ENCODE measurements at regions not wholly inside any gene's neighbourhood (a gene's known extent, or its start where the extent isn't known, plus 50 kb on each side); places are given as distances from the start of the nearest gene placed in this dataset.

DNA sequence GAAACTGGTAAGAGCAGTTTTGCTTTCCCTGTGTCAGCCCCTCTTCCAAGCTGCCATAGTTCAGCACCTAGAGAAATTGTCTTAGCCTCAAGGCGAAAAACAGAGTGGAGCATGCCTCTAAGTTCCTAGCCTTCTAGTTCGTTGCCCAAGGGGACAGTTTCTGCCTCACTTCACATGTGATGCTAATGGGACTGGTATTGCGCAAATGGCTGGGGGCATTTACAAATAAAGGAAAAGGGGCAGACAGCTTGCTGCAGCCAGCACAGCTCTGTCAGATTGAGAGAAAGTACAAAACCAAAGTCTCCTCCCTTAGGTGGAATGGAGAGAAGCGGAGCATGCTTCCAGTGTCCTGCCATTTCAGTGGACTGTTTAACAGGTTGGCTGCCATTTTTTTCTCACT is 567.7 kb downstream of the ETV1 start:
- CTCF ChIA-PET = no interaction called here
- H3K27ac ChIP-seq (ENCODE audit: low read depth, low read length) = no peak overlapping the region
- no peak overlapping the region for H3K4me3 ChIP-seq (ENCODE audit: low read length)
- no peak overlapping the region for H3K4me3 Mint-ChIP-seq
- no peaks in the 10 kb centered on the region for H3K36me3 Mint-ChIP-seq
- no peaks in the 10 kb centered on the region for H3K4me1 ChIP-seq (ENCODE audit: control insufficient read depth in 2 of 2, insufficient read depth in 2 of 2, low read length in 2 of 2)
- intact Hi-C loops (cut with micrococcal nuclease) = no loop called here
- no peaks in the 10 kb centered on the region for H3K27me3 Mint-ChIP-seq
- H3K27me3 ChIP-seq (ENCODE audit: control insufficient read depth in 2 of 2, insufficient read depth in 2 of 2, low read length in 2 of 2) = no peaks in the 10 kb centered on the region
- no peak overlapping the region for H3K27ac Mint-ChIP-seq
- no peaks in the 10 kb centered on the region for H3K36me3 ChIP-seq (ENCODE audit: control insufficient read depth in 2 of 3, insufficient read depth in 3 of 3, low read length in 3 of 3)
- DNase-seq (no peak), ATAC-seq (no peak)
- no peaks in the 10 kb centered on the region for H3K4me1 Mint-ChIP-seq
- peaks cover 0 to 24% (median 5%) of the 10 kb centered on the region in 11 donors for H3K9me3 Mint-ChIP-seq
- H3K9me3 ChIP-seq (ENCODE audit: control insufficient read depth in 2 of 3, low read length in 3 of 3) = no peaks in the 10 kb centered on the region
- POLR2A ChIA-PET = no interaction called here

DNA sequence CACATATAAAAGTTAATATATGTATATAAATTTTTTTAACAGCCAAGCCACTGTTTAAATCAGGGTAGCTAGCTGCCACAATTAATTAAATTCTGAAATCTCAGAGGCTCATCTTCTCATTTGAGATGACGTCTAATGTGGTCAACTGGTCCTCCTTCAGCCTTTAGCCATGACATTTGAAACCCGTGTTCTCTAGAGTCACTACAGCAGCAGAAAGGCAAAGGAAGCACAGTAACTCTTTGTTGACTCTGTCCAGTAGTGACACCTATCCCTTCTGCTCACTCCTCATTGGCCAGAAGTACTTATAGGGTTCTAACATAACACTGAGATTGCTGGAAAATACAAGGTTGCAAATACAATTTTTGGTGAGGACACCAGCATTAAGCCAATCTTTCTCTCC is 555.5 kb downstream of the ETV1 start:
- DNase-seq = no peak
- ChIA-PET CTCF (no interaction called here), POLR2A (no interaction called here)
- H3K9me3 ChIP-seq (ENCODE audit: control insufficient read depth in 2 of 3, low read length in 3 of 3) = no peaks in the 10 kb centered on the region
- ATAC-seq = no peak
- Mint-ChIP-seq H3K9me3 (peaks cover 0 to 5% (median 0%) of the 10 kb centered on the region in 11 donors), H3K27me3 (no peaks in the 10 kb centered on the region), H3K36me3 (no peaks in the 10 kb centered on the region), H3K4me3 (no peak overlapping the region), H3K27ac (no peak overlapping the region), H3K4me1 (no peaks in the 10 kb centered on the region)
- H3K36me3 ChIP-seq (ENCODE audit: control insufficient read depth in 2 of 3, insufficient read depth in 3 of 3, low read length in 3 of 3) = no peaks in the 10 kb centered on the region
- H3K27ac ChIP-seq (ENCODE audit: low read depth, low read length) = no peak overlapping the region
- no peaks in the 10 kb centered on the region for H3K4me1 ChIP-seq (ENCODE audit: control insufficient read depth in 2 of 2, insufficient read depth in 2 of 2, low read length in 2 of 2)
- intact Hi-C loops (cut with micrococcal nuclease) = no loop called here
- H3K27me3 ChIP-seq (ENCODE audit: control insufficient read depth in 2 of 2, insufficient read depth in 2 of 2, low read length in 2 of 2) = no peaks in the 10 kb centered on the region
- no peak overlapping the region for H3K4me3 ChIP-seq (ENCODE audit: low read length)

DNA sequence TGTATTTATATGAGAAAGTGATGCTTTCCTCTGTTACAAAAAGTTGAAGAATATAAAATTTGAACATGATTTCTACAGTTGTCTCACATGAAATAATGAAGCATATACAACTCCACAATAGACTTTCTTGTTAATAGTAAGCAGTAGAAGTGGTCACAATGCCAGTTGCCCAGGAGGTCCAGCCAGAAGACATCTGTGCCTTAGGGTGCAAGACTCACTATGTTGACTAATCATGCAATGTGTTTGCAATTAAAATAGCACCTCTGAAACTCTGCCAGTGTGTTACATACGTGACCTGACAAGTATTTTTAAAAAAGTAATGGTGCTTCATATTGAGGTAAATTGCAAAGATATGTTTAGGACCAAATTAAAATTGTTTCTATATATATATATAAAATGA is 547.2 kb downstream of the ETV1 start:
- ChIA-PET POLR2A (no interaction called here), CTCF (no interaction called here)
- Histone ChIP-seq H3K27me3 (ENCODE audit: control insufficient read depth in 2 of 2, insufficient read depth in 2 of 2, low read length in 2 of 2) (no peaks in the 10 kb centered on the region), H3K9me3 (ENCODE audit: control insufficient read depth in 2 of 3, low read length in 3 of 3) (no peaks in the 10 kb centered on the region), H3K27ac (ENCODE audit: low read depth, low read length) (no peak overlapping the region), H3K4me3 (ENCODE audit: low read length) (no peak overlapping the region), H3K4me1 (ENCODE audit: control insufficient read depth in 2 of 2, insufficient read depth in 2 of 2, low read length in 2 of 2) (no peaks in the 10 kb centered on the region), H3K36me3 (ENCODE audit: control insufficient read depth in 2 of 3, insufficient read depth in 3 of 3, low read length in 3 of 3) (no peaks in the 10 kb centered on the region)
- no peak overlapping the region for H3K4me3 Mint-ChIP-seq
- ATAC-seq = no peak
- DNase-seq = no peak
- H3K4me1 Mint-ChIP-seq = no peaks in the 10 kb centered on the region
- H3K36me3 Mint-ChIP-seq = no peaks in the 10 kb centered on the region
- no peaks in the 10 kb centered on the region for H3K27me3 Mint-ChIP-seq
- H3K27ac Mint-ChIP-seq = no peak overlapping the region
- peaks cover 0 to 4% (median 0%) of the 10 kb centered on the region in 11 donors for H3K9me3 Mint-ChIP-seq
- intact Hi-C loops (cut with micrococcal nuclease) = no loop called here

DNA sequence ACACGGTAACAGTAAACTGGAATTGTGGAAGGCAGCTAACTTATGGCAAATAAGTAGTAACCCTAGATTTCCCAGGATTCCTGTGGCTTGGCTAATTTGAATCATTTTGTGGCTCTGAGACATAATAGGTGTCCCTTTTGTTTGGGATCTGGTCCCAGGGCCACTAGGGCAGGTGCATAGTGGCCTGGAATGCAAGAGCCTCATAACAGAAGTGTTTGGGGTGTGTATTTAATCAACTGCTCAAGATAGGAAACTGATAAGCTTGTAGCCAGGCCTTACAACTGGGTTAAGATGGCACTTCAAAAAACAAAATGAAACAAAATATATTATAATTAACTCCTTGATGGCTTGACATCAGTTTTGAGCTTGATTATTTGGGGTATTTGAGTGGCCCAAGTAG is 541.8 kb downstream of the ETV1 start:
- ChIA-PET POLR2A (no interaction called here), CTCF (no interaction called here)
- Histone ChIP-seq H3K36me3 (ENCODE audit: control insufficient read depth in 2 of 3, insufficient read depth in 3 of 3, low read length in 3 of 3) (no peaks in the 10 kb centered on the region), H3K9me3 (ENCODE audit: control insufficient read depth in 2 of 3, low read length in 3 of 3) (peaks cover 0 to under 1% (median 0%) of the 10 kb centered on the region in 3 experiments), H3K27ac (ENCODE audit: low read depth, low read length) (no peak overlapping the region), H3K4me3 (ENCODE audit: low read length) (no peak overlapping the region), H3K4me1 (ENCODE audit: control insufficient read depth in 2 of 2, insufficient read depth in 2 of 2, low read length in 2 of 2) (no peaks in the 10 kb centered on the region), H3K27me3 (ENCODE audit: control insufficient read depth in 2 of 2, insufficient read depth in 2 of 2, low read length in 2 of 2) (no peaks in the 10 kb centered on the region)
- Mint-ChIP-seq H3K4me3 (no peak overlapping the region), H3K9me3 (peaks cover 0 to 7% (median 3%) of the 10 kb centered on the region in 11 donors), H3K36me3 (no peaks in the 10 kb centered on the region), H3K27ac (no peak overlapping the region), H3K4me1 (no peaks in the 10 kb centered on the region), H3K27me3 (no peaks in the 10 kb centered on the region)
- intact Hi-C loops (cut with micrococcal nuclease) = loop anchor here in 1 of 2 donors (1.0 kb wide), 1 partner anchor 33 kb away; no protein-coding TSS in a partner anchor
- ATAC-seq (no peak), DNase-seq (no peak)

DNA sequence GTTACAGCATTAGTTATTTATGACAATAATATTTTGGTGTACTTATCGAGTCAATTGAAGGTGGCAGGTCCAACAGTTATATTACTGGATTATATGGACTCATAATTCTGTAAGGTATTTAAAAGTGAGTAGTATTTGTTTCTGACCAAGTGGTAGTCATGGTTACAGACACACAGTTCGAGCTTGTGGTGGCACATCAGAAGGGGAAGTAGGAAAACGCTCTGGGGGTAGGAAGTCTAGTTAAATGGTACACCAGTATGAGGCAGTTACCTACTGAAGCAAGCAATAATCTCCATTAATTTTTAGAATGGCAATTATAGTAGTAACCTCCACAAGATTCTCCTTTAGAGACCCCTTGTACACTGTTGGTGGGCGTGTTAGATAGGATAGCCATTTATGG is 541.2 kb downstream of the ETV1 start:
- ATAC-seq (no peak), DNase-seq (no peak)
- peaks cover 0 to 7% (median 3%) of the 10 kb centered on the region in 11 donors for H3K9me3 Mint-ChIP-seq
- H3K27me3 Mint-ChIP-seq = no peaks in the 10 kb centered on the region
- no peaks in the 10 kb centered on the region for H3K36me3 Mint-ChIP-seq
- no peak overlapping the region for H3K27ac ChIP-seq (ENCODE audit: low read depth, low read length)
- no peak overlapping the region for H3K4me3 Mint-ChIP-seq
- ChIA-PET POLR2A (no interaction called here), CTCF (no interaction called here)
- H3K27ac Mint-ChIP-seq = no peak overlapping the region
- H3K4me3 ChIP-seq (ENCODE audit: low read length) = no peak overlapping the region
- intact Hi-C loops (cut with micrococcal nuclease) = no loop called here
- H3K36me3 ChIP-seq (ENCODE audit: control insufficient read depth in 2 of 3, insufficient read depth in 3 of 3, low read length in 3 of 3) = no peaks in the 10 kb centered on the region
- no peaks in the 10 kb centered on the region for H3K4me1 ChIP-seq (ENCODE audit: control insufficient read depth in 2 of 2, insufficient read depth in 2 of 2, low read length in 2 of 2)
- no peaks in the 10 kb centered on the region for H3K4me1 Mint-ChIP-seq
- no peaks in the 10 kb centered on the region for H3K27me3 ChIP-seq (ENCODE audit: control insufficient read depth in 2 of 2, insufficient read depth in 2 of 2, low read length in 2 of 2)
- H3K9me3 ChIP-seq (ENCODE audit: control insufficient read depth in 2 of 3, low read length in 3 of 3) = peaks cover 0 to 3% (median 0%) of the 10 kb centered on the region in 3 experiments

DNA sequence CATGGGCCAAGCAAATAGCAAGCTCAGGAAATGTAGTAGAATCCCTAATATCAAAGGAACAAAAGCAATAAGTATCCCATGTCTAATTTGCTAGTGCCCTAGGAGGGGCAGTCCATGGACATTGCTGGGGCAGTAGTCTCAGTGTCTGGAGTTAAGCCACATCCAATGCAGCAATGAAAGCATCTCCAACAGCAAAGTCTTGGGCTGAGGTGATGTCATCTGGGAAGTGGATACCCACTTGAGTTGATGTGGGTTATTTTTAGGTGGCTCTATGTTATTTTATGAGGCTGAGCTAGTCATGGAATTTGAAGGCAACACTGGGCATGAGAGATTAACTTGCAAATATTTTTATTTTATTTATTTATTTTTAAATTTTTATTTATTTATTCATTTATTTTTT is 540.0 kb downstream of the ETV1 start:
- Histone ChIP-seq H3K27me3 (ENCODE audit: control insufficient read depth in 2 of 2, insufficient read depth in 2 of 2, low read length in 2 of 2) (no peaks in the 10 kb centered on the region), H3K4me3 (ENCODE audit: low read length) (no peak overlapping the region), H3K4me1 (ENCODE audit: control insufficient read depth in 2 of 2, insufficient read depth in 2 of 2, low read length in 2 of 2) (no peaks in the 10 kb centered on the region), H3K27ac (ENCODE audit: low read depth, low read length) (no peak overlapping the region), H3K36me3 (ENCODE audit: control insufficient read depth in 2 of 3, insufficient read depth in 3 of 3, low read length in 3 of 3) (no peaks in the 10 kb centered on the region), H3K9me3 (ENCODE audit: control insufficient read depth in 2 of 3, low read length in 3 of 3) (peaks cover 0 to 3% (median 0%) of the 10 kb centered on the region in 3 experiments)
- CTCF ChIA-PET = no interaction called here
- Mint-ChIP-seq H3K9me3 (peaks cover 0 to 7% (median 3%) of the 10 kb centered on the region in 11 donors), H3K4me3 (no peak overlapping the region), H3K27ac (no peak overlapping the region), H3K27me3 (no peaks in the 10 kb centered on the region), H3K36me3 (no peaks in the 10 kb centered on the region), H3K4me1 (no peaks in the 10 kb centered on the region)
- POLR2A ChIA-PET = no interaction called here
- intact Hi-C loops (cut with micrococcal nuclease) = no loop called here
- ATAC-seq (no peak), DNase-seq (no peak)

DNA sequence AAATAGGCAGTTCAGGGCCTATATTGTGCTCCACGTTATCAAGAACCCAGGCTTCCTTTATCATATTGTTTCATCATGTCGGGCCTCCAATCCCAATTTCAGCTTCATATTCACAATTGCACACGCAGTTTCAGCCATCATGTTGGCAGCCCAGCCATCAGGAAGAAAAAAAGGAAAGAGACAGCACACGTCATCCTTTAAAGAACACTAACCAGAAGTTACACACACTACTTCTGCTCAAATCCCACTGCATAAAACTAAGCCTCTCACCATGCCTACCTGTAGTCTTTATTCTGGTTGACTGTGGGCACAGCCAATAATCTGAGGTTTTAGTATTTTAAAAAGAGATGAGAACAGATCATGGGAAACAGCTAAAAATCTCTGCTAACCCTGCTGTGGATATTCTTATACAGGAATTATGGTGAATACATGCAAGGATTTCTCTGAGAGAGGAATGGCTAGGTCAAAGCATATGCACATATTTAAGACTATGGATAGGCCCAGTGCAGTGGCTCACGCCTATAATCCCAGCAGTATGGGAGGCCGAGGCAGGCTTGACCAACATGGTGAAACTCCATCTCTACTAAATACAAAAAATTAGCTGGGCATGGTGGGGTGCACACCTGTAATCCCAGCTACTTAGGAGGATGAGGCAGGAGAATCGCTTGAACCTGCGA is 534.4 kb downstream of the ETV1 start:
- no peak for ATAC-seq
- Mint-ChIP-seq H3K36me3 (no peaks in the 10 kb centered on the region), H3K4me1 (no peaks in the 10 kb centered on the region), H3K9me3 (peaks cover 0 to 7% (median 2%) of the 10 kb centered on the region in 11 donors), H3K27ac (no peak overlapping the region), H3K27me3 (no peaks in the 10 kb centered on the region), H3K4me3 (no peak overlapping the region)
- H3K27ac ChIP-seq (ENCODE audit: low read depth, low read length) = no peak overlapping the region
- ChIA-PET POLR2A (no interaction called here), CTCF (no interaction called here)
- no peak overlapping the region for H3K4me3 ChIP-seq (ENCODE audit: low read length)
- H3K9me3 ChIP-seq (ENCODE audit: control insufficient read depth in 2 of 3, low read length in 3 of 3) = peaks cover 0 to 3% (median 0%) of the 10 kb centered on the region in 3 experiments
- intact Hi-C loops (cut with micrococcal nuclease) = no loop called here
- H3K27me3 ChIP-seq (ENCODE audit: control insufficient read depth in 2 of 2, insufficient read depth in 2 of 2, low read length in 2 of 2) = no peaks in the 10 kb centered on the region
- no peaks in the 10 kb centered on the region for H3K36me3 ChIP-seq (ENCODE audit: control insufficient read depth in 2 of 3, insufficient read depth in 3 of 3, low read length in 3 of 3)
- no peaks in the 10 kb centered on the region for H3K4me1 ChIP-seq (ENCODE audit: control insufficient read depth in 2 of 2, insufficient read depth in 2 of 2, low read length in 2 of 2)
- no peak for DNase-seq
